Naive thymus-derived CD8-positive, alpha-beta T cell (primary cell): ENCODE measurements at regions not wholly inside any gene's neighbourhood (a gene's known extent, or its start where the extent isn't known, plus 50 kb on each side); places are given as distances from the start of the nearest gene placed in this dataset.
A peak's percentile ranks its signal among the peaks of the same experiment; 100 is the strongest.

Experiments used
- ATAC-seq, 2 donors: fragments of 150-1000 bp; cut with Tn5 transposase in 1 of 2; sonication (Bioruptor Pico), chemical (Tn5 transposase) in 1 of 2; 1 replicate in 1 of 2; 2 replicates in 1 of 2; pipeline ENCODE4 v1.10.0; 2021; ENCODE audit warnings: mild to moderate bottlenecking in 2 of 2, moderate library complexity in 2 of 2
- POLR2A ChIA-PET: fragments of 350-600 bp; sonication (Branson Sonifier 250); formaldehyde crosslinking; loops from one replicate; lab custom pipeline; 2021; ENCODE audit warnings: antibody characterized with exemption; lab: Charles Lee
- DNase-seq, 10 donors: peaks; one replicate each; pipeline versions ENCODE4 v3.0.0 to v3.0.0-alpha.2; 2020 to 2022
- H3K27ac Mint-ChIP-seq, 10 donors: one replicate each; pipeline ENCODE4 v1.8.0; 2020 to 2022; ENCODE audit warnings: mild to moderate bottlenecking in 10 of 10, mixed read lengths in 10 of 10, moderate library complexity in 4 of 10, inconsistent platforms in 1 of 10
- H3K27me3 Mint-ChIP-seq, 5 donors: one replicate each; pipeline ENCODE4 v1.8.0; 2021 to 2022; ENCODE audit warnings: mixed read lengths in 5 of 5
- H3K36me3 Mint-ChIP-seq, 3 donors: one replicate each; pipeline ENCODE4 v1.8.0; 2020 to 2022; ENCODE audit warnings: mixed read lengths in 3 of 3, mild to moderate bottlenecking in 2 of 3, inconsistent platforms in 1 of 3
- H3K4me1 Mint-ChIP-seq, 4 donors: one replicate each; pipeline ENCODE4 v1.8.0; 2021 to 2022; ENCODE audit warnings: mixed read lengths in 4 of 4
- H3K4me3 Mint-ChIP-seq, 10 donors: one replicate each; pipeline ENCODE4 v1.8.0; 2020 to 2022; ENCODE audit warnings: mild to moderate bottlenecking in 10 of 10, mixed read lengths in 10 of 10, moderate library complexity in 6 of 10, inconsistent platforms in 1 of 10
- H3K9me3 Mint-ChIP-seq, 9 donors: one replicate each; pipeline ENCODE4 v1.8.0; 2020 to 2022; ENCODE audit warnings: mixed read lengths in 9 of 9, mild to moderate bottlenecking in 3 of 9, inconsistent platforms in 1 of 9, moderate library complexity in 1 of 9

DNA sequence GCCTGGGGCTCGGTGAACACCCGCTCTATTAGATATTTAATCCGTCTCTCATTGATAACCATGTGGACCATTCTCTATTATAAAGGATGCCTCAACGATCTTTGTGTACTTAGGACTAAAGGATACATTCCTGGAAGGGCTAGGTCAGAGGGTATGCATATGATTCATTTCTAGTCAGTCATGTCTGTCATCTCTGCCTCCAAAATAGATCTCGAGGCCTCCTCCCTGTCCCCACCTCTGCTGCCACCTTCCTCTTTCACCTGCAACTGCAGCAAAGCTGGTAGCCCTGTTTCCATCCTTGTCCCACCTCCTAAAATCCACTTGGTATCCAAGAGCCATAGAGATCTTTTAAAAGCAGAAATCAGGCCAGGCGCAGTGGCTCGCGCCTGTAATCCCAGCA, 121.5 kb downstream of the KATNIP start:
- POLR2A ChIA-PET = no interaction called here

GRCh38 chr16:27676839-27677238, 126.9 kb downstream of the KATNIP start:
- peaks cover 15 to 55% (median 54%) of the 10 kb centered on the region in 3 donors for H3K36me3 Mint-ChIP-seq
- H3K4me1 Mint-ChIP-seq = peaks cover 0 to 4% (median 0%) of the 10 kb centered on the region in 4 donors
- POLR2A ChIA-PET = no interaction called here
- H3K4me3 Mint-ChIP-seq = no peak overlapping the region
- ATAC-seq = no peak
- no peaks in the 10 kb centered on the region for H3K27me3 Mint-ChIP-seq
- H3K9me3 Mint-ChIP-seq = peaks cover 0 to 5% (median 0%) of the 10 kb centered on the region in 9 donors
- DNase-seq = no peak
- H3K27ac Mint-ChIP-seq = no peak overlapping the region

More for the DNA sequence above, 121.5 kb downstream of the KATNIP start:
- H3K9me3 Mint-ChIP-seq = peaks cover 0 to 5% (median 0%) of the 10 kb centered on the region in 9 donors
- peaks cover 10 to 34% (median 17%) of the 10 kb centered on the region in 3 donors for H3K36me3 Mint-ChIP-seq
- H3K4me3 Mint-ChIP-seq = no peak overlapping the region
- ATAC-seq (no peak), DNase-seq (no peak)
- H3K27ac Mint-ChIP-seq = no peak overlapping the region
- peaks cover 0 to 7% (median 0%) of the 10 kb centered on the region in 4 donors for H3K4me1 Mint-ChIP-seq
- no peaks in the 10 kb centered on the region for H3K27me3 Mint-ChIP-seq

DNA sequence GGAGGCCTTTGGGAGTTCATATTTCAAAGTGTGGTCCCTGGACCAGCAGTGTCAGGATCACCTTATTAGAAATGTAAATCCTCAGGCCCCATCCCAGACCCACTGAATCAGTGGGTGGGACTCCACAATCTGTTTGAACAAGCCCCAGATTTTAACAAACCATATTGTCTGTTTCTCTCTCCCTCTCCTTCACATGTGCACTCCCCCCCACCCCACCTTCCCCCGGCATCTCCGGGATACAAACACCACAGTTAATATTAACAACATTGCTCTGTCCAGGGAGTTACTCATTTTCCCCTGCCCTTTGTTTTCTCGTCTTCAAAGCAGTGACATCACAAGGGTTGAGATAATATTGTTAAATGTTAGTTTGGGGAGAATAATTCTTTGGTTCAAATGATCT, 127.3 kb downstream of the KATNIP start:
- Mint-ChIP-seq H3K27me3 (no peaks in the 10 kb centered on the region), H3K4me1 (peaks cover 0 to 1% (median 0%) of the 10 kb centered on the region in 4 donors), H3K4me3 (no peak overlapping the region), H3K27ac (no peak overlapping the region), H3K9me3 (peaks cover 0 to 5% (median 0%) of the 10 kb centered on the region in 9 donors), H3K36me3 (peaks cover 12 to 57% (median 55%) of the 10 kb centered on the region in 3 donors)
- DNase-seq (no peak), ATAC-seq (no peak)
- POLR2A ChIA-PET = no interaction called here

- Mint-ChIP-seq H3K4me3 (peak overlapping the region in 1 of 10 donors; percentile 48), H3K4me1 (no peaks in the 10 kb centered on the region), H3K36me3 (peaks cover 10 to 66% (median 59%) of the 10 kb centered on the region in 3 donors), H3K9me3 (peaks cover 0 to 5% (median 0%) of the 10 kb centered on the region in 9 donors), H3K27ac (no peak overlapping the region), H3K27me3 (no peaks in the 10 kb centered on the region)
- POLR2A ChIA-PET = no interaction called here
- ATAC-seq = no peak
- DNase-seq = no peak
Measured at GRCh38 chr16:27678955-27679354, 129.0 kb downstream of the KATNIP start.

GRCh38 chr16:27679899-27680298, 130.0 kb downstream of the KATNIP start:
- POLR2A ChIA-PET = no interaction called here
- no peak for ATAC-seq
- H3K9me3 Mint-ChIP-seq = no peaks in the 10 kb centered on the region
- H3K27ac Mint-ChIP-seq = no peak overlapping the region
- no peaks in the 10 kb centered on the region for H3K4me1 Mint-ChIP-seq
- no peak overlapping the region for H3K4me3 Mint-ChIP-seq
- H3K36me3 Mint-ChIP-seq = peaks cover 5 to 62% (median 52%) of the 10 kb centered on the region in 3 donors
- no peak for DNase-seq
- no peaks in the 10 kb centered on the region for H3K27me3 Mint-ChIP-seq

DNA sequence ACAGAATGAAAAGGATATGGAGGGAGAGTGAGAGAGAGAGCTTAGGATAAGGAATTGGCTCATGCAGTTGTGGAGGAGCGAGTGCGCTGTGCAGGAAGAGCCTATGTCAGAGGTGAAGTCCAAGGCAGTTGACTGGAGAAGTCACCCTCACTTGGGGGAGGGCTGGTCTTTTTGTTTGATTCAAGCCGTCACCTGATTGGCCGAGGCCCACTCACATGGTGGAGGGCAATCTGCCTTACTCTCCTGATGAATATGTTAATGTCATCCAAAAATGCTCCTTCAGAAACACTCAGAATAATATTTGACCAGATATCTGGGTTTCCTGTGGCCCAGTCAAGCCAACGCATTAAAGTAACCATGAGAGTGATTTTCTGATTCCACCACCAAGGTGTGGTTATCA, 131.7 kb downstream of the KATNIP start:
- H3K27me3 Mint-ChIP-seq = no peaks in the 10 kb centered on the region
- ATAC-seq (no peak), DNase-seq (no peak)
- H3K36me3 Mint-ChIP-seq = peaks cover 5 to 62% (median 49%) of the 10 kb centered on the region in 3 donors
- H3K9me3 Mint-ChIP-seq = no peaks in the 10 kb centered on the region
- no peak overlapping the region for H3K27ac Mint-ChIP-seq
- H3K4me3 Mint-ChIP-seq = no peak overlapping the region
- POLR2A ChIA-PET = interaction anchor here (0.6 kb wide), 1 partner anchor 39 kb away, joined by 3 read pairs; no protein-coding TSS in a partner anchor
- H3K4me1 Mint-ChIP-seq = no peaks in the 10 kb centered on the region

DNA sequence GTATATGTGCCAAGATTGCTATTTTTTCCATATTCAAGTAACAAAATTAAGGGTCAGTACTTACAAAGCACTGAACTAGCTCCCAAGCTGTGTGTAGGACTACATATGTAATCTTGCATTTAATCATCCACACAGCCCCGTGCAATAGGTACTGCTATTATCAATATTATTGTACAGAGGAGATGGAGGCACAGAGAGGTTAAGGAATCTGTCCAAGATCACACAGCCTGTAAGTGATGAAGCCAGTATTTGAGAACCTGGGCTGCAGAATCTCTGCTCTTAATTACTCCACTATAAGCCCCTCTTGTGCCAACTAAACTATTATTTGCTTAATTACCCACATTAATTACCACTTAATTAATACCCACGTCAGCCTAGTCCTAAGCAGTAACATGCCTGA, 134.1 kb downstream of the KATNIP start:
- H3K27me3 Mint-ChIP-seq = no peaks in the 10 kb centered on the region
- POLR2A ChIA-PET = no interaction called here

GRCh38 chr16:27685807-27686206, 135.9 kb downstream of the KATNIP start:
- no peaks in the 10 kb centered on the region for H3K4me1 Mint-ChIP-seq
- H3K4me3 Mint-ChIP-seq = no peak overlapping the region
- peaks cover 0 to 27% (median 22%) of the 10 kb centered on the region in 3 donors for H3K36me3 Mint-ChIP-seq
- DNase-seq (no peak), ATAC-seq (no peak)
- no peaks in the 10 kb centered on the region for H3K27me3 Mint-ChIP-seq
- H3K9me3 Mint-ChIP-seq = no peaks in the 10 kb centered on the region
- H3K27ac Mint-ChIP-seq = no peak overlapping the region
- POLR2A ChIA-PET = no interaction called here

More for the DNA sequence above, 134.1 kb downstream of the KATNIP start:
- ATAC-seq = no peak
- peaks cover 0 to 41% (median 31%) of the 10 kb centered on the region in 3 donors for H3K36me3 Mint-ChIP-seq
- H3K9me3 Mint-ChIP-seq = no peaks in the 10 kb centered on the region
- no peak overlapping the region for H3K27ac Mint-ChIP-seq
- H3K4me3 Mint-ChIP-seq = no peak overlapping the region
- no peak for DNase-seq
- H3K4me1 Mint-ChIP-seq = no peaks in the 10 kb centered on the region

- Mint-ChIP-seq H3K4me3 (no peak overlapping the region), H3K27me3 (no peaks in the 10 kb centered on the region), H3K27ac (no peak overlapping the region), H3K4me1 (peaks cover 0 to 3% (median 0%) of the 10 kb centered on the region in 4 donors), H3K9me3 (no peaks in the 10 kb centered on the region), H3K36me3 (peaks cover 0 to 15% (median 11%) of the 10 kb centered on the region in 3 donors)
- no peak for DNase-seq
- ATAC-seq = no peak
- POLR2A ChIA-PET = no interaction called here
Measured at GRCh38 chr16:27686926-27687325, 137.0 kb downstream of the KATNIP start.

GRCh38 chr16:27687605-27688004, 137.7 kb downstream of the KATNIP start:
- Mint-ChIP-seq H3K9me3 (no peaks in the 10 kb centered on the region), H3K4me1 (peaks cover 0 to 3% (median 0%) of the 10 kb centered on the region in 4 donors), H3K4me3 (no peak overlapping the region), H3K36me3 (peaks cover 0 to 9% (median 5%) of the 10 kb centered on the region in 3 donors), H3K27me3 (no peaks in the 10 kb centered on the region), H3K27ac (no peak overlapping the region)
- ATAC-seq = no peak
- no peak for DNase-seq
- POLR2A ChIA-PET = no interaction called here

DNA sequence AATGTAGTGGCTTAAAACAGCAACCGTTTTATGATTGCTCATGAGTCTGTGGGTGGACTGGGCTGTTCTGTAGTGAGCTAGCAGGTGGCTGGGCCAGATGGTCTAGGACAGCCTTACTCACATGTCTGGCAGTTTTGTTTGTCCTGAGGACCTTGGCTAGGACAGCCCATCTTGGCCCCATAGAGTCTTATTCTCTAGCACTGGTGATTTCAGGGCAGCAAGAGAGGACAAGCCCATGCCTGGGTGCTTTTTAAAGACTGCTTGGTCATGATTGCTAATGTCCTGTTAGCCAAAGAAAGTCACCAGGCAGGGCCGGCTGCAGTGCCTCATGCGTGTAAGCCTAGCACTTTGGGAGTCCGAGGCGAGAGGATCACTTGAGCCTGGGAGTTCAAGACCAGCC, 139.8 kb downstream of the KATNIP start:
- H3K9me3 Mint-ChIP-seq = no peaks in the 10 kb centered on the region
- no peaks in the 10 kb centered on the region for H3K36me3 Mint-ChIP-seq
- H3K27ac Mint-ChIP-seq = no peak overlapping the region
- H3K27me3 Mint-ChIP-seq = no peaks in the 10 kb centered on the region
- POLR2A ChIA-PET = no interaction called here
- peaks cover 0 to 3% (median 0%) of the 10 kb centered on the region in 4 donors for H3K4me1 Mint-ChIP-seq
- ATAC-seq = no peak
- no peak overlapping the region for H3K4me3 Mint-ChIP-seq
- no peak for DNase-seq

- Mint-ChIP-seq H3K27me3 (no peaks in the 10 kb centered on the region), H3K9me3 (no peaks in the 10 kb centered on the region)
- ATAC-seq = no peak
Measured at GRCh38 chr16:27690608-27691007, 140.7 kb downstream of the KATNIP start.

DNA sequence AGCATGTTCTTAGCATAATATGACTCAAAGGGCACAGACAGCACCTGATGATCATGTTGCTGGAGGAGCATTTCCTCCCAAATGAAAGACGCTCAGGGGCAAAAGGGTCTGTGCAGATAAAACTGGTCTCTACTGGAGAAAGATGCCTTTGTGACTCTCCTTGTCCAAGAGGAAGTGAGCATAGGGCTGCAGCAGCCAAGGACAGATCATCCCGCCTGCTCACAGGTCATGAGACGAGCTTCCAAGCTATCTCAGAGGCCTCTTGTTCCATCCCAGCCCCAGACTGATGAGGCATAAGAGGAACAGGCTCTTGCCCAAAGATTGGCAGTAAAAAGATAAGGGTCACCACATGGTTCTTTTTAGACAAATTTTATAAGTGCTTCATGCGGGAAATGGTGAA, 141.8 kb downstream of the KATNIP start:
- Mint-ChIP-seq H3K27ac (peak overlapping the region in 1 of 10 donors; percentile 27), H3K9me3 (no peaks in the 10 kb centered on the region), H3K36me3 (peaks cover 0 to 4% (median 0%) of the 10 kb centered on the region in 3 donors), H3K4me3 (no peak overlapping the region), H3K4me1 (peaks cover 0 to 3% (median 0%) of the 10 kb centered on the region in 4 donors), H3K27me3 (no peaks in the 10 kb centered on the region)
- ATAC-seq = no peak
- POLR2A ChIA-PET = no interaction called here
- DNase-seq = no peak

More at GRCh38 chr16:27690608-27691007, 140.7 kb downstream of the KATNIP start:
- POLR2A ChIA-PET = no interaction called here
- H3K4me3 Mint-ChIP-seq = no peak overlapping the region
- no peaks in the 10 kb centered on the region for H3K36me3 Mint-ChIP-seq
- peaks cover 0 to 3% (median 0%) of the 10 kb centered on the region in 4 donors for H3K4me1 Mint-ChIP-seq
- no peak for DNase-seq
- H3K27ac Mint-ChIP-seq = no peak overlapping the region

- DNase-seq (no peak), ATAC-seq (no peak)
- peaks cover 0 to 4% (median 4%) of the 10 kb centered on the region in 3 donors for H3K36me3 Mint-ChIP-seq
- no peaks in the 10 kb centered on the region for H3K9me3 Mint-ChIP-seq
- peaks cover 0 to 3% (median 0%) of the 10 kb centered on the region in 4 donors for H3K4me1 Mint-ChIP-seq
- no peak overlapping the region for H3K4me3 Mint-ChIP-seq
- H3K27ac Mint-ChIP-seq = no peak overlapping the region
- POLR2A ChIA-PET = no interaction called here
- H3K27me3 Mint-ChIP-seq = no peaks in the 10 kb centered on the region
Measured at GRCh38 chr16:27692576-27692975, 142.6 kb downstream of the KATNIP start.
